GM19324 (cell line): ENCODE measurements at regions not wholly inside any gene's neighbourhood (a gene's known extent, or its start where the extent isn't known, plus 50 kb on each side); places are given as distances from the start of the nearest gene placed in this dataset.
"Not testable (repeated sequence)": the region's sequence is repeated elsewhere in the genome, so short reads cannot be mapped to it uniquely, and the experiment has no call there.

Experiments used
- ATAC-seq: cut with Tn5 transposase; IDR thresholded peaks from one replicate; pipeline ENCODE4 v1.9.1; 2021; ENCODE audit warnings: mild to moderate bottlenecking, moderate library complexity; ENCODE audit not compliant: unreplicated experiment, low FRiP score

DNA sequence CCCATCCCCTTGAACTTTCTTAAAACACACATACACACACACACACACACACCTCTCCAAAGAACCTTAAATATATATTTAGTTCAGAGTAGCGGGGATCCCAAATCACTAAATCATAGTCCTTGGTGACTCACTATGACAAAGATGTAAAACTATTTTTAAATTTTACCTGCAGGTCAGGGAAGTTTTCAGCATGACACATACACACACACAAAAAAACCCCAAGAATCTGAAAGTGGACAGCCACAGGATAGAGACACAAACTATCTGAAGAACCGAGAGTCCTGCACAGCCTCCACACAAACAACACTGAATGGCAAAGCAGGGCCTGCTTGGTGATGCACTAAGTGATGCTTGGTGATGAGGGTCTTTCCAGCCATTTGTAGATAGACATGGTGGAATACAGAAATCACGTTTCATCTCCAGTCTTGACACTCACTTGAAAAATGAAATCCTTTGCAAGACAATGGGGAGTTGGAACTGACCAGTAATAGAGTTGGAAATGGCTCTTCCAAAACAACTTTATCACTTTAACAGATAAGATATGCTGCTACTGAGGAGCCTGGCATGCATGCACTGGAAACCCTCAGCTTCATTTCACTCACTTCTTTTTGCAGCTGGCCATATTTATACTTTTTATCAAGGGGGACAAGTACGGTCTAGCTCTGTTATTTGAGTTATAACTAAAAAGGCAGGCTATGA is 307.3 kb downstream of the RAPGEF2 start:
- ATAC-seq, result no peak

DNA sequence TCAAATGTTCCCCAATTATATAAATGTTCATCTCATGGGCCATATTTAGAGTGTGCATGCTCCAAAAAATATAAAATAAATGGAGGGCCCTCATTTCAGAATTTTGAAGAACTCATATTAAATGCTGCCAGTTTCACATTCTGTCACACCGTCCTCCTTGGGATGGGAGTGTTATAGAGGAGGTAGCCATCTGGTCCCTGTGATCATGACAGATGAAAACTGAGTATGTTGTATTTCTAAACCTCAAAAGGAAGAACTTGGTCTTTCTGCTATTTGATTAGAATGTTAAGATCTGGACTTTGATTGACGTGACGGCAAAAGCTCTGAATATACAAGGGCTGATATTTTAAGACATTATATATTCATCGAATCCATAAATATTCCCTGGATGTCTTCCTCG is 308.0 kb downstream of the RAPGEF2 start:
- no peak for ATAC-seq

DNA sequence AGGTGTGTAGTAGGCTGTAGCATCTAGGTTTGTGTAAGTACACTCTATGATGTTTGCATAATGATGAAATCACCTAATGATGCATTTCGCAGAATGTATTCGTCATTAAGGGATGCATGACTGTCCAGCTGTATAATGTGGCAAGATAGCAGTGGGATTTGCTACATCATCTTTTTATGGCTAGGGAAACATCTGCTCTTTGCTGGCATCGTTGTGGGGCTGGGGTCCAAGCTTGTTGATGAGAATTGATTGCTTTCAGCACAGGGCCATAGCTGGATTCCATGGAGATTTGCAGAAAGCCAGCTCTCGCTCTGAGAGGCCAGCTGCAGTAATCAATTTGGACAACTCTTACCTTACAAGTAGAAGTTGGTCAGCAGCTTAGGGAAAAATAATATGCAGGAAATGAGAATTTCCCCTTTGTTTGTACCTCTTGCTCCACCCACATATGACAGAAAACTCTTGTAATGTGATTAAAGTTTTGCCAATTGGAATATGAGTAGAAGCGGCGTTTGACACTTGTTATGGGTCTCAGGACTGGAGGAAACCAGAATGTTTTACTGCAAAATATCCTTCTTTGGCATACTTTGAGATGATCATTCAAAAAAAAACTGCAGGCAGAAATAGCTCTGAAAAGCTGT is 310.5 kb downstream of the RAPGEF2 start:
- no peak for ATAC-seq

GRCh38 chr4:159414305-159414704 is 311.4 kb downstream of the RAPGEF2 start:
- ATAC-seq, result no peak

DNA sequence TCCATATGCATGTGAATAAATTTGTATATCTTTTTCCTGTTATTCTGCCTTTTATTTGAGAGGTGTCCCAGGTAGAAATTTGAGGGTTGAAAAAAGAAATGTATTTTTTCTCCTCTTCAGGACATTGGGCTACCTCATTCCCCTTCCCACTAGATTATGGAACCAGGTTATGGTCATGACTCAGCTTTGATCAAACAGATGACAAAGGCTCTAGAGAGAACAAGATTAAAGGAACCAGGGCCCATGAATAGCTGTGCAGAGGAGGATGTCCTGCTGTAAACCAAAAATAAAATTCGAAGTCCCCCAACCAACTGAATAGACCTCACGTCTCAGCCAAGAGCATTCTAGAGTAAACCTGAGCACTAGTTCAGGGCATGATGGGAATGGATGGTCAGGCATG is 313.2 kb downstream of the RAPGEF2 start:
- no peak for ATAC-seq

GRCh38 chr4:159416996-159417395 is 314.1 kb downstream of the RAPGEF2 start:
- no peak for ATAC-seq

- ATAC-seq, result no peak
These were observed 317.5 kb downstream of the RAPGEF2 start for GRCh38 chr4:159420162-159421057.

GRCh38 chr4:159421058-159421419 is 318.2 kb downstream of the RAPGEF2 start:
- not testable (repeated sequence) for ATAC-seq

- no peak for ATAC-seq
These were observed 319.1 kb downstream of the RAPGEF2 start for GRCh38 chr4:159422019-159422418.

DNA sequence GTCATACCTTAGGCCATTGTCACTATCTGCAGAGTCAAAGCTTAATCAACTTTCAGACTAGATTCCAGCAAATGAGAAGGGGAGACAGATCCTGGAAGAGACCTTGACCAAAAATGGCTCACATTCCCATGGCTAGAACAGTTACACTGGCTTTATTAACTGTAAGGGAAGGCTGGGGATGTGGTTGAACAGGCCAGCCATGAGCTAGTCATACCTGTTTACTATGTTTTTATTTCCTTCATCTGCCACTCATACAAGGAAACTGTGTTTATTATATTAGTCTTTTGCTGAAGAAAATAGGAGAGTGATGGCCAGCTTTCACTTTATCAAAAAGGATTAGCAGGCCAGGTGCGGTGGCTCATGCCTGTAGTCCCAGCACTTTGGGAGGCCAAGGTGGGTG is 319.7 kb downstream of the RAPGEF2 start:
- no peak for ATAC-seq

DNA sequence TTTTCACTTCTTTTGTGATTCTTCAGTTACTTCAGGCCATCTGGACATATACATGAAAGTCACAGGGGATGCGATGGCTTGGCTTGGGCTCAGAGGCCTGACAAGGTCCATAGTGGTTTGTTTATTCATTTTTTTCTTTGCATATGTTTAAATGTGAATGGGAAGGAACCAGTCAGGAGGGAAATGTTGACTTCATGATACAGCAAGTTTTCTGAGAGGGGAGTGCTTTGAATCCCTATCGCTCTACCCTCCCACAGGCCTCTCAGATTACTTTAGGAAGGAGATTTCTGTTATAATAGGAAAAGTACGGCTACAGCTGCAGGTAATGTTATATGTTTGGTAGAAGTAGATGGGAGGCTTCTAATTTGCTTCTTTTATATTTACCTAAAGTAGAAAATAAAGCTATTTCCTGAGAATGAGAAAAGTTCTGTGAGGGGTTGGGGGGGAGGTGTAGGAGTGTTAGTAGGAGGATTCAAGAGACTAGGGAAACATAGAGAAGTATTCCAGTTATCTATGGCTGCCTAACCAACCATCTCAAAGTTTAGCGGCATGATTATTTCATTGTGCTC is 322.9 kb downstream of the RAPGEF2 start:
- ATAC-seq, result no peak

GRCh38 chr4:159428293-159428692 is 325.4 kb downstream of the RAPGEF2 start:
- no peak for ATAC-seq

DNA sequence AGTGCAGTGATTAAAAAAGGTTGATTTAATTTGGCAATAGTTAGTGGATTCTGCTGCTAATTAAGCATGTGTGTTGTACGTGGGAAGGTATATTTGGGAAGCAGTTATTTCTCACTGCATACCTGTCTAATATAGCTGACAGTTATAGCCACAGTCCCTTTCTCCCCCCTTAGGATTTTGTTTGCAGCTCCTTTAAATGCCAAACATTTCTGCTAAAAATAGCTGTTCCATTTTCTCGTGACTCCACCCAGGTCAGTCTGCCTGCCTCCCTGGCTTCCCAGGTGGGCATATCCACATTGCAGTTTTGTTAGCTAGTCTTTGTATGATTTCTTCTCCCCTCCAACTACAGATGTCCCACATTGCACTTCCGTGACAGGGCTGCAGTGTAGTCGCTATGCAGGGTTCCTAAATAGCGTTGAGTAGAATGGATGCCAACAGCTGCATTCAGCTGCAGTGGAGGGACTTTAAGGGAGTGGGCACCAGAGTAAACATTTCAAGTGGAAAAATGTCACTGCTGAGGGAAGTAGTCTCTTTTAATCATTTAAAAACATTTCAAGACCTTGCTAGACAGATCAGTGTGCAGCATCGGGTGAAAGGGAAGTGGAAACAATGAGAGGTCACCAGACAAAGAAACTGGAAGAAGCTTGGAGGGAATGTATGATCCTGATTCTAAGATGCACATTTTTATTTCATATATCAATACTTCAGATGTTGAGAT is 326.3 kb downstream of the RAPGEF2 start:
- no peak for ATAC-seq

DNA sequence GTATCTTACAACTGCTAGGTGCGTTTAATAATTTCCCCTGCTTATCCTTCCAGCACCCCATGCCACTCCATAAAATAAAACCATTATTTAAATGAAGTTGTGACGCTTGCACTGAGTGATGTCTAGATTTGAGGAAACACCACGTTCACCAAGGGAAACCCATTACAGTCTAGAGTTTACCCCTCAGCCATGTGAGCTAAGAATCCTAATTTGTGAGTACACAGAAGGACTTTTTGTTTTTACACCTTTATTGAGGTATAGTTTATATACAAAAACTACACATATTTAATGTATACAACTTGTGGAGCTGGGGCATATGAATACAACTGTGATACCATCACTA is 326.8 kb downstream of the RAPGEF2 start:
- ATAC-seq, result no peak

GRCh38 chr4:159430896-159431295 is 328.0 kb downstream of the RAPGEF2 start:
- no peak for ATAC-seq

GRCh38 chr4:159432436-159432835 is 329.6 kb downstream of the RAPGEF2 start:
- no peak for ATAC-seq

GRCh38 chr4:159433337-159433736 is 330.5 kb downstream of the RAPGEF2 start:
- ATAC-seq, result no peak

DNA sequence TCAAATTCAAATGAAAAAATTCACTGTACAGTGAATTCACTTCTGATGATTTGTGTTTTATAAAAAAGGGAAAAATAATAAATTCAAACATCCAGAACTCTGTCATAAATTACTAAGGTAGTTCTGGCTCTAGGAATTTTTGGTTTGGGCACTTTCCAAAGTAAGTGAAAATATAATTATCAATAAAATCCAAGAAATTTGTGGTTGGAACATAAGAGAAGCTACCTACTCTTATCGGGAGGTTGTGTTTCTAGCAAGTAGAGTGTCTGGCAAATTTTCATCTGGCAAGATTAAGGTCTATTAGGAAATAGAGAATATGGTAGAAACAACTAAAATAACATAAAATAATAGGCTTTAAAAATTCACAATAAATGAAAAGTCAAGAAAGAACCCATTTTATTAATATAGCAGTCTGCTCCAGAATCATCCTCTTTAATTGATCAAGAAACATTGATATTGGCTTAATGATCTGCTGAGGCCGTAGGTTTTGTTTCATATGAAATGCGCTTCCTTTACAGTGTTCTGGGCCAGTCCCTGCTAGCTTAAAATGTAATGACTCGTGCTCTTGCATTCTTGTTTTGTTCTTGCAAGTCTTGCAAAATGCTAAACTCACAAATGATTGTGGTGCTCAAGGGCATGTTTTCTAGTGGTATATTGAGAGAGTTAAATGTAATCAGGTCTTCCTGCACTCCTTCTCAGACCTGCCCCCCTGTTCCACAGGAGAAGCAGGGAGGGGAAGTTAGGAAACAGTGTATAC is 331.4 kb downstream of the RAPGEF2 start:
- no peak for ATAC-seq

GRCh38 chr4:159434871-159435241 is 332.0 kb downstream of the RAPGEF2 start:
- no peak for ATAC-seq

DNA sequence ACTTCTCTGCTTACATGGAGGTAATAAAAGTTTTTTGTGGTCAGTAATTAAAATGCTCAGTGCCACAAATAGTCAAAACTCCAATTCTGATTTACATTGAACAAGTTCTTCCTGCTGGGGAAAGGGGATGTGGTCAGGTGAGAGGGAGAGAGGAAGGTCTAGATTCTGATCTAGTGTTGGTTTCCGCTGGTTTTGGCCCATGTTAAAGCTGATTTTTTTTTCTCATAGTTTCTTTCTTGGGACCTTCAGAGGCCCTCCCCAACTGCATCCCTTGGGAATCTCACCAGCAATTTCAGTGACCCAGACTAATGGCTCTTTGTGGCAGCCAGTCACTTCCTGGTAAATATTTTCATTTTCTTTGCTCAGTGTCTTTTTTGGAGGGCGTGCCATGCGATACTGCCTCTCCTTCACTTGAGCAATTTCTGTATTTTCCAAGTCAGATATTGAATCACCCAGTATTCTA is 332.7 kb downstream of the RAPGEF2 start:
- no peak for ATAC-seq
